ENCODE measurements at regions not wholly inside any gene's neighbourhood (a gene's known extent, or its start where the extent isn't known, plus 50 kb on each side); places are given as distances from the start of the nearest gene placed in this dataset.

- TF ChIP-seq CTCF (IDR thresholded peaks at IDR 0.05) (no peak), POLR2A (IDR thresholded peaks at IDR 0.05) (no peak)
Measured at GRCh38 chr2:120860579-120860922, 124.9 kb downstream of the GLI2 start.
